ENCODE measurements at regions not wholly inside any gene's neighbourhood (a gene's known extent, or its start where the extent isn't known, plus 50 kb on each side); places are given as distances from the start of the nearest gene placed in this dataset.

DNA sequence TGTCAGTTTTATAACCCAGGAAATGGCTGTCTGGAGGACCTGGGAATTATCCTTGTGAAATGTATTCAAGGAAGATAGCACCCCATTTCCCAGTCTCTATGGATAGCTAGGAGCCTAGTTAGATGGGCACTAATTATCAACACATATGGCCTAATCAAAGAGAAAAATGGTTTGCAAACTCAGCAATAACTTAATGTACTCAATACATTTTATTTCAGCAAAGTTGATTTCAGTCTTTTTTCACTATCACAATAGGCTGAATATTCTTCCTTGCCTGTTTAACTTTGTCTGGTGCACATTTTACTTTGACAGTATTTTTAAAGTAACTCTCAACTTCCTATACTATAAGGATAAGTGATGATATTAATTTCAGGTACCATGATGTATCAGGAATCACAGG lies 756.3 kb downstream of the CCDC85A start:
- Histone ChIP-seq H3K27me3 (no peaks in the 10 kb centered on the region), H3K9me3 (no peaks in the 10 kb centered on the region), H3K4me3 (no peak overlapping the region), H3K4me1 (no peaks in the 10 kb centered on the region), H3K27ac (no peak overlapping the region), H3K36me3 (replicated peaks in 1 of 2; ENCODE audit: insufficient read depth in 1 of 2, low read depth in 2 of 2) (no peaks in the 10 kb centered on the region)
- TF ChIP-seq, protein P1, sequence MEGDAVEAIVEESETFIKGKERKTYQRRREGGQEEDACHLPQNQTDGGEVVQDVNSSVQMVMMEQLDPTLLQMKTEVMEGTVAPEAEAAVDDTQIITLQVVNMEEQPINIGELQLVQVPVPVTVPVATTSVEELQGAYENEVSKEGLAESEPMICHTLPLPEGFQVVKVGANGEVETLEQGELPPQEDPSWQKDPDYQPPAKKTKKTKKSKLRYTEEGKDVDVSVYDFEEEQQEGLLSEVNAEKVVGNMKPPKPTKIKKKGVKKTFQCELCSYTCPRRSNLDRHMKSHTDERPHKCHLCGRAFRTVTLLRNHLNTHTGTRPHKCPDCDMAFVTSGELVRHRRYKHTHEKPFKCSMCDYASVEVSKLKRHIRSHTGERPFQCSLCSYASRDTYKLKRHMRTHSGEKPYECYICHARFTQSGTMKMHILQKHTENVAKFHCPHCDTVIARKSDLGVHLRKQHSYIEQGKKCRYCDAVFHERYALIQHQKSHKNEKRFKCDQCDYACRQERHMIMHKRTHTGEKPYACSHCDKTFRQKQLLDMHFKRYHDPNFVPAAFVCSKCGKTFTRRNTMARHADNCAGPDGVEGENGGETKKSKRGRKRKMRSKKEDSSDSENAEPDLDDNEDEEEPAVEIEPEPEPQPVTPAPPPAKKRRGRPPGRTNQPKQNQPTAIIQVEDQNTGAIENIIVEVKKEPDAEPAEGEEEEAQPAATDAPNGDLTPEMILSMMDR (IDR thresholded peaks at IDR 0.05), result no peak
- no peak for TF ChIP-seq POLR2A (IDR thresholded peaks at IDR 0.05)
- DNase-seq (no peak), ATAC-seq (no peak)
- intact Hi-C loops (cut with DNase I), result no loop called here

DNA sequence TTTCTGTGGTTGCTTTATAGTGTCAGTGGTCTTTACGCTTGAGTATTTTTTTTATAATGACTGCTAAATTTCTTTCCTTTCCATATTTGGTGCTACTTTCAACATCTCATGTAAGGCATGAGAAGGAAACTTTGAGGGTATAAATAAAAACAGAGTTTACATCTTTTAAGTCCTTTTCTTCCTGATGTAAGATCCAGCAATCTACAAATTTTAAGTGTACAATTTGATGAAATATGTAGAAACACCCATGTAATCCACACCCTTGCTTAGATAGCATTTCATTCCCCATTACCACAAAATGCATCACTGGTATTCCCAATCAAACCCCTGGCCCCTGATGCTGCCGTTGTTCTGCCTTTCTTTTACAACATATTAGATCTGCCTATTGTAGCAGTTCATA lies 769.1 kb downstream of the CCDC85A start:
- no peak for TF ChIP-seq POLR2A (IDR thresholded peaks at IDR 0.05)
- TF ChIP-seq, protein P1 (IDR thresholded peaks at IDR 0.05), result no peak
- WGBS, 2 donors, result 71 to 81% methylated on average over 2 of the region's 2 CpGs
- DNase-seq, result no peak
- Histone ChIP-seq H3K4me1 (no peaks in the 10 kb centered on the region), H3K9me3 (no peaks in the 10 kb centered on the region), H3K4me3 (no peak overlapping the region), H3K27me3 (no peaks in the 10 kb centered on the region), H3K36me3 (replicated peaks in 1 of 2; ENCODE audit: insufficient read depth in 1 of 2, low read depth in 2 of 2) (no peaks in the 10 kb centered on the region), H3K27ac (no peak overlapping the region)
- intact Hi-C loops (cut with DNase I), result no loop called here
- no peak for ATAC-seq

DNA sequence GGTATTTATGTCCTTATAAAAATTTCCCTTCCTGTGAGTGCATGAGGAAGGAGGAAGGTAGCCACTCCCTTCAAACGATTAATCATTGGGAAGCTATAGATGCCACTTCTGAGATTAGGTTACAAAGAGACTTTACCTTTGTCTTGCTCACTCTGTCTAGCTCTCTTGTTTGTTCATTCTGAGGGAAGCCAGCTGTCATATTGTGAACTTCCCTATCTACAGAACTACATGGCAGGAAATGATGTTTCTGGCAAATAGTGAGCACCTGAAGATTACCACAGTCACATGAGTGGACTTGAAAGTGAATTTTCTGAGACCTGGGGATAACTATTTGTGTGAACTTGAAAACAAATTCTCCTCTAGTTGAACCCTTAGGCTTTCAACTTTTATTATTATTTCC lies 776.8 kb downstream of the CCDC85A start:
- TF ChIP-seq, protein P1 (IDR thresholded peaks at IDR 0.05), result no peak
- TF ChIP-seq POLR2A (IDR thresholded peaks at IDR 0.05), result no peak
- ATAC-seq, result no peak
- intact Hi-C loops (cut with DNase I), result no loop called here
- no peaks in the 10 kb centered on the region for H3K4me1 ChIP-seq
- H3K4me3 ChIP-seq, result no peak overlapping the region
- 53 to 56% methylated on average over 1 of the region's 1 CpG for WGBS, 2 donors
- H3K27ac ChIP-seq, result no peak overlapping the region
- no peaks in the 10 kb centered on the region for H3K27me3 ChIP-seq
- DNase-seq, result no peak
- no peaks in the 10 kb centered on the region for H3K9me3 ChIP-seq
- no peaks in the 10 kb centered on the region for H3K36me3 ChIP-seq (replicated peaks in 1 of 2; ENCODE audit: insufficient read depth in 1 of 2, low read depth in 2 of 2)

DNA sequence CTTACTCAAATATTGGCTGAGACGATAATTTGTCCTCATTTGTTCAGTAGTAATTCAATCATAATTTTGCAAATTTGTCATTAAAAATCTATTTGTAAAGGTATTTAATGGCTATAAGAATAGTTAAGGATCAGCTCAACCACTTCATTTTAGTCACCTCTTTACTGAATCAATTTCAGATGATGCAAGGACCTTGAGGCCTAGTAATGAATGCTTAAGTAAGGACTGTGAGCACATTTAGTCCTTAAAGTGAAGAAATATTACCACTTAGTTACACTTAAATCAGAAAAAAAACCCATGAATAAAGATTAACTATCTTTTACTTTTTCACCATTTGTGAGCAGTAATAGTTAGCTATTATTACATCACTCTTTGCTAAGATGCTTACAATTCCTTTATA lies 778.9 kb downstream of the CCDC85A start:
- intact Hi-C loops (cut with DNase I), result no loop called here
- Histone ChIP-seq H3K27me3 (no peaks in the 10 kb centered on the region), H3K36me3 (replicated peaks in 1 of 2; ENCODE audit: insufficient read depth in 1 of 2, low read depth in 2 of 2) (no peaks in the 10 kb centered on the region), H3K4me3 (no peak overlapping the region), H3K9me3 (no peaks in the 10 kb centered on the region), H3K27ac (no peak overlapping the region), H3K4me1 (no peaks in the 10 kb centered on the region)
- 83 to 90% methylated on average over 1 of the region's 1 CpG for WGBS, 2 donors
- no peak for DNase-seq
- TF ChIP-seq, protein P1 (IDR thresholded peaks at IDR 0.05), result no peak
- TF ChIP-seq POLR2A (IDR thresholded peaks at IDR 0.05), result no peak
- no peak for ATAC-seq

DNA sequence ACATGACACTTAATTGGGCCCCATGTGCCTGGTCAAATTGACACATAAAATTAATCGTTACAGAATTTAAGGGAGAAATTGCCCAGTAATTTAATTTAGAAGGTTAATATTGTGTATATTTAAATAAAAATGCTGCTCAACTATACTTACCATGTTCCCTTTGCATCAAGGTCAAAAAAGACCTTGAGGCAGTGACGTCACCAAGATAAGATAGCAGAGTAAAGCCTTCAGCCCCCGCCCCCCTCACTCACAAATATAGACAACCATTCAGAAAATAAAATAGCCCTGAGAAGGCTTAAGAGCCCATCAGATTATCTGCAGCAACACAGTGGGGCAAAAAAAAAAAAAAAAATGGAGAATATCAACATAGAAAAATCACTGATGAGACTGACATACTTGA lies 785.7 kb downstream of the CCDC85A start:
- TF ChIP-seq POLR2A (IDR thresholded peaks at IDR 0.05), result no peak
- TF ChIP-seq, protein P1 (IDR thresholded peaks at IDR 0.05), result no peak
- no peaks in the 10 kb centered on the region for H3K4me1 ChIP-seq
- H3K36me3 ChIP-seq (replicated peaks in 1 of 2; ENCODE audit: insufficient read depth in 1 of 2, low read depth in 2 of 2), result no peaks in the 10 kb centered on the region
- H3K27me3 ChIP-seq, result no peaks in the 10 kb centered on the region
- DNase-seq, result no peak
- no peaks in the 10 kb centered on the region for H3K9me3 ChIP-seq
- WGBS, 2 donors, result 58 to 59% methylated on average over 3 of the region's 3 CpGs
- no peak overlapping the region for H3K27ac ChIP-seq
- intact Hi-C loops (cut with DNase I), result no loop called here
- no peak overlapping the region for H3K4me3 ChIP-seq
- no peak for ATAC-seq
